Fibroblast of lung (primary cell): ENCODE measurements at regions not wholly inside any gene's neighbourhood (a gene's known extent, or its start where the extent isn't known, plus 50 kb on each side); places are given as distances from the start of the nearest gene placed in this dataset.

Source experiments
- DNase-seq, 2 donors: peaks; one replicate each; pipeline versions ENCODE4 v3.0.0 to v3.0.0-alpha.2; 2010; ENCODE audit warnings: low read depth in 2 of 2
- H2AFZ ChIP-seq: 2 replicates; pipeline ENCODE4 v1.5.1; 2012; ENCODE audit warnings: low read length, control low read depth, inconsistent platforms
- H3K27ac ChIP-seq: 2 replicates; pipeline ENCODE4 v1.5.1; 2011; ENCODE audit warnings: low read length, control low read depth; ENCODE audit not compliant: insufficient read depth
- H3K27me3 ChIP-seq: 2 replicates; pipeline ENCODE4 v1.5.1; 2011; ENCODE audit warnings: mild to moderate bottlenecking, low read length; ENCODE audit not compliant: control insufficient read depth, insufficient read depth
- H3K36me3 ChIP-seq: 2 replicates; pipeline ENCODE4 v1.5.1; 2011; ENCODE audit warnings: low read length; ENCODE audit not compliant: control insufficient read depth, insufficient read depth
- H3K4me1 ChIP-seq: 2 replicates; pipeline ENCODE4 v1.5.1; 2011; ENCODE audit warnings: low read length; ENCODE audit not compliant: control insufficient read depth, insufficient read depth; ENCODE audit errors: extremely low read depth
- H3K4me2 ChIP-seq: 2 replicates; pipeline ENCODE4 v1.5.1; 2011; ENCODE audit warnings: low read length, control low read depth; ENCODE audit not compliant: insufficient read depth; ENCODE audit errors: extremely low read depth
- H3K4me3 ChIP-seq, 4 experiments: fragments of 200-600 bp in 1 of 4; sonication (generic) in 1 of 4; replicated peaks in 1 of 4; 2 replicates each; pipeline ENCODE4 v1.5.1; 2011 to 2016; ENCODE audit warnings: low read length in 4 of 4, low read depth in 3 of 4, mild to moderate bottlenecking in 3 of 4, control low read depth in 2 of 4, inconsistent platforms in 1 of 4, mixed read lengths in 1 of 4; ENCODE audit not compliant: insufficient read depth in 1 of 4; ENCODE audit errors: control extremely low read depth in 1 of 4
- H3K79me2 ChIP-seq: 2 replicates; pipeline ENCODE4 v1.5.1; 2012; ENCODE audit warnings: mild to moderate bottlenecking, low read length, inconsistent platforms; ENCODE audit not compliant: control insufficient read depth, insufficient read depth
- H3K9ac ChIP-seq: 2 replicates; pipeline ENCODE4 v1.5.1; 2011; ENCODE audit warnings: mild to moderate bottlenecking, low read length, control low read depth; ENCODE audit not compliant: insufficient read depth
- H3K9me3 ChIP-seq: 2 replicates; pipeline ENCODE4 v1.5.1; 2012; ENCODE audit warnings: low read depth, low read length; ENCODE audit not compliant: control insufficient read depth, insufficient read depth
- H4K20me1 ChIP-seq: 2 replicates; pipeline ENCODE4 v1.5.1; 2011; ENCODE audit warnings: low read length; ENCODE audit not compliant: control insufficient read depth, insufficient read depth; ENCODE audit errors: extremely low read depth
- EZH2 ChIP-seq: IDR thresholded peaks from 2 replicates; pipeline ENCODE4 v1.5.1; 2012; ENCODE audit warnings: low read length, control low read depth, mild to moderate bottlenecking; ENCODE audit errors: missing control alignments
- TF ChIP-seq, protein P1 (sequence below), 2 donors: IDR thresholded peaks in 1 of 2; conservative IDR thresholded peaks in 1 of 2; 1 replicate in 1 of 2; 2 replicates in 1 of 2; pipeline ENCODE4 v1.5.1; 2011 to 2012; ENCODE audit warnings: low read length in 2 of 2, control low read depth in 1 of 2, inconsistent platforms in 1 of 2, low read depth in 1 of 2, mild to moderate bottlenecking in 1 of 2

DNA sequence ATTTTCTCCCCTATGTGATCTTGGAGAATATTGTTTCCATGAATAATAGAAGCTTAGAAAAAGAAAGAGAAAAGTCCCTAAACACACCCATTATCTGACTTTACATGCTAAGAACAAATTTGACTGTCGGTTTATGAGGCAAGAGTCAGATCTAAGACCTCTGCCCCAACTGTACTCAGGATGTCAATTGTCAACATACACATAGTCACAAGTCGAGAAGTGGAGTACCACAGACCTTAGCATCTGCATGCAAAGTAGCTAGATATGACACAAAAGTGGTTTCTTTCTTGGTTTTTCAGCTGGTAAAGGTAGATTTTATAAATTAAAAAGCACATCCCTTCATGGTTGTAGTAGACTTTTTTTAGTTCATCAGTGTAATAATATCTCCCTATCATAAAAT is 97.2 kb upstream of the DPYD start:
- Histone ChIP-seq H4K20me1 (no peaks in the 10 kb centered on the region), H2AFZ (no peak overlapping the region), H3K27ac (no peak overlapping the region), H3K4me3 (no peak overlapping the region), H3K27me3 (no peaks in the 10 kb centered on the region), H3K9me3 (no peaks in the 10 kb centered on the region), H3K79me2 (no peaks in the 10 kb centered on the region), H3K36me3 (no peaks in the 10 kb centered on the region), H3K9ac (no peak overlapping the region), H3K4me1 (no peaks in the 10 kb centered on the region), H3K4me2 (no peak overlapping the region)
- no peak for DNase-seq
- TF ChIP-seq, protein P1, sequence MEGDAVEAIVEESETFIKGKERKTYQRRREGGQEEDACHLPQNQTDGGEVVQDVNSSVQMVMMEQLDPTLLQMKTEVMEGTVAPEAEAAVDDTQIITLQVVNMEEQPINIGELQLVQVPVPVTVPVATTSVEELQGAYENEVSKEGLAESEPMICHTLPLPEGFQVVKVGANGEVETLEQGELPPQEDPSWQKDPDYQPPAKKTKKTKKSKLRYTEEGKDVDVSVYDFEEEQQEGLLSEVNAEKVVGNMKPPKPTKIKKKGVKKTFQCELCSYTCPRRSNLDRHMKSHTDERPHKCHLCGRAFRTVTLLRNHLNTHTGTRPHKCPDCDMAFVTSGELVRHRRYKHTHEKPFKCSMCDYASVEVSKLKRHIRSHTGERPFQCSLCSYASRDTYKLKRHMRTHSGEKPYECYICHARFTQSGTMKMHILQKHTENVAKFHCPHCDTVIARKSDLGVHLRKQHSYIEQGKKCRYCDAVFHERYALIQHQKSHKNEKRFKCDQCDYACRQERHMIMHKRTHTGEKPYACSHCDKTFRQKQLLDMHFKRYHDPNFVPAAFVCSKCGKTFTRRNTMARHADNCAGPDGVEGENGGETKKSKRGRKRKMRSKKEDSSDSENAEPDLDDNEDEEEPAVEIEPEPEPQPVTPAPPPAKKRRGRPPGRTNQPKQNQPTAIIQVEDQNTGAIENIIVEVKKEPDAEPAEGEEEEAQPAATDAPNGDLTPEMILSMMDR (conservative IDR thresholded peaks at IDR 0.05 in 1 of 2, IDR thresholded peaks at IDR 0.05 in 1 of 2; ENCODE audit: low read depth in 1 of 2, low read length in 2 of 2) = no peak
- no peak for TF ChIP-seq EZH2

DNA sequence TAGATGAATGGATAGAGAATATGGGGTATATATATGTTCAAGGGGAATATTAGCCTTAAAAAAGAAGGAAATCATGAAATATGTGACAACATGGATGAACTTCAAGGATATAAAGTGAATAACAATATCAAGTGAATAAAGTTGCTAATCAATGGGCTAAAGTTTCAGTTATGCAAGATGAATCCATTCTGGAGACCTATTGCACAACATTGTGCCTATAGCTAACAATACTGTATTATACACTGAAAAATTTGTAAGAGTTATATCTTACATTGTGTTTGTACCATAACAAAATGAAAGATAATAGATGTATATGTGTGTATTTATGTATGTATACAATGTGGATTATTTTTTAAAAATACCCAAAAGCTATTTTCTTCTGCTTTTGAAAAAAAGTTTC is 96.3 kb upstream of the DPYD start:
- no peaks in the 10 kb centered on the region for H3K27me3 ChIP-seq

DNA sequence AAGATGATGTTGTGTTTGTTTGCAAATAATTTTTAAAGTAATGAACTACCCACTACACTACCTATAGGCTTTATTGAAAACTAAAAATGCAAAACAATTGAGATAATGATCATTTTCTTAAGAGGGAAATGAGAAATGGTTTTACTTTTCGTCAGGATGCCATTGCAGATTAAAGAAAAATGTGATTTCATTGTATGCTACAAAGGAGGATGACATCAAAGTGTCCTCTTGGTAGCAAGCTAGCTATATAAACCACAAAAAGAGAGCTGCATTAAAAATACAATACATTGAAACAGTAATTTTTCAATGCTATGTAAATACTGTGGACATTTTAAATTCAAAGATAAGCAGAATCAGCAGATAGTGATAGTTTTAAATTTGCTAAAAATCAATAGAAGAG is 87.5 kb upstream of the DPYD start:
- Histone ChIP-seq H3K79me2 (no peaks in the 10 kb centered on the region), H3K4me2 (no peak overlapping the region)

More for the DNA sequence above, 96.3 kb upstream of the DPYD start:
- no peak overlapping the region for H3K4me2 ChIP-seq
- no peak overlapping the region for H2AFZ ChIP-seq
- H3K79me2 ChIP-seq = no peaks in the 10 kb centered on the region
- H3K4me1 ChIP-seq = no peaks in the 10 kb centered on the region
- H3K4me3 ChIP-seq = no peak overlapping the region
- TF ChIP-seq, protein P1 (conservative IDR thresholded peaks at IDR 0.05 in 1 of 2, IDR thresholded peaks at IDR 0.05 in 1 of 2; ENCODE audit: low read depth in 1 of 2, low read length in 2 of 2) = no peak
- TF ChIP-seq EZH2 = no peak
- H4K20me1 ChIP-seq = no peaks in the 10 kb centered on the region
- H3K27ac ChIP-seq = no peak overlapping the region
- DNase-seq = no peak
- no peak overlapping the region for H3K9ac ChIP-seq
- H3K36me3 ChIP-seq = no peaks in the 10 kb centered on the region
- H3K9me3 ChIP-seq = no peaks in the 10 kb centered on the region

More for the DNA sequence above, 87.5 kb upstream of the DPYD start:
- H4K20me1 ChIP-seq = no peaks in the 10 kb centered on the region
- H3K4me3 ChIP-seq = no peak overlapping the region
- no peak overlapping the region for H2AFZ ChIP-seq
- peaks cover 3% of the 10 kb centered on the region for H3K4me1 ChIP-seq
- no peaks in the 10 kb centered on the region for H3K27me3 ChIP-seq
- H3K9me3 ChIP-seq = no peaks in the 10 kb centered on the region
- H3K27ac ChIP-seq = no peak overlapping the region
- H3K9ac ChIP-seq = no peak overlapping the region
- no peaks in the 10 kb centered on the region for H3K36me3 ChIP-seq
- DNase-seq = no peak
- no peak for TF ChIP-seq EZH2
- TF ChIP-seq, protein P1 (conservative IDR thresholded peaks at IDR 0.05 in 1 of 2, IDR thresholded peaks at IDR 0.05 in 1 of 2; ENCODE audit: low read depth in 1 of 2, low read length in 2 of 2) = no peak
